ENCODE measurements at regions not wholly inside any gene's neighbourhood (a gene's known extent, or its start where the extent isn't known, plus 50 kb on each side); places are given as distances from the start of the nearest gene placed in this dataset.

GRCh38 chr6:15849395-15849794 is 186.6 kb upstream of the DTNBP1 start:
- TF ChIP-seq EZH2phosphoT487 (IDR thresholded peaks at IDR 0.05; ENCODE audit: insufficient read depth, low read depth) (no peak), EZH2 (IDR thresholded peaks at IDR 0.05; ENCODE audit: insufficient read depth, poor library complexity, severe bottlenecking) (no peak)

Data from GM23248 (cell line).